Heart left ventricle (tissue), 13 donors: ENCODE measurements at regions not wholly inside any gene's neighbourhood (a gene's known extent, or its start where the extent isn't known, plus 50 kb on each side); places are given as distances from the start of the nearest gene placed in this dataset.

Experiments
- POLR2A ChIP-seq, 2 donors: fragments of 450-650 bp; IDR thresholded peaks; one replicate each; pipeline ENCODE4 v1.6.1; 2017; ENCODE audit warnings: antibody characterized with exemption in 2 of 2, mild to moderate bottlenecking in 2 of 2, moderate library complexity in 2 of 2
- TF ChIP-seq, protein P1 (sequence below), 12 donors: fragments of 200-600 bp; sonication (generic) in 4 of 12; IDR thresholded peaks; one replicate each; pipeline versions ENCODE4 v1.5.0 to v1.8.0; 2018 to 2022; ENCODE audit warnings: antibody characterized with exemption in 12 of 12, mild to moderate bottlenecking in 5 of 12
- donor health status: ischemic (EF 13 %, LVEDD 7.1; RV severe dilation, severe dysfunction).
- donor health status: DM: no; HTN: yes; CAD: no.
- donor health status: DM: no; HTN: no; CAD: no.
- donor health status: ischemic (EF 25% LVEDD 6.9; RV normal size, moderate dysfunction).
- donor health status: ischemic (EF 25% LVEDD 5.7; RV mildly dilated, moderate dysfunction).
- donor health status: ischemic (EF 35%, LVEDD 5.7; RV mildly dilated, moderate dysfunction).
- donor health status: nonischemic (EF 11% LVEDD 7.7; RV severe dilation, severe dysfunction).
- donor health status: DM: yes; HTN: yes; CAD: no.
- donor health status: PGD.
- donor health status: ischemic (EF 29% LVEDD 5.4; RV normal size, mild dysfunction).
- donor health status: nonischemic (EF 23%, LVEDD 6.1; RV moderate dilation, normal function).

- TF ChIP-seq POLR2A (IDR thresholded peaks at IDR 0.05) = no peak
- TF ChIP-seq, protein P1, sequence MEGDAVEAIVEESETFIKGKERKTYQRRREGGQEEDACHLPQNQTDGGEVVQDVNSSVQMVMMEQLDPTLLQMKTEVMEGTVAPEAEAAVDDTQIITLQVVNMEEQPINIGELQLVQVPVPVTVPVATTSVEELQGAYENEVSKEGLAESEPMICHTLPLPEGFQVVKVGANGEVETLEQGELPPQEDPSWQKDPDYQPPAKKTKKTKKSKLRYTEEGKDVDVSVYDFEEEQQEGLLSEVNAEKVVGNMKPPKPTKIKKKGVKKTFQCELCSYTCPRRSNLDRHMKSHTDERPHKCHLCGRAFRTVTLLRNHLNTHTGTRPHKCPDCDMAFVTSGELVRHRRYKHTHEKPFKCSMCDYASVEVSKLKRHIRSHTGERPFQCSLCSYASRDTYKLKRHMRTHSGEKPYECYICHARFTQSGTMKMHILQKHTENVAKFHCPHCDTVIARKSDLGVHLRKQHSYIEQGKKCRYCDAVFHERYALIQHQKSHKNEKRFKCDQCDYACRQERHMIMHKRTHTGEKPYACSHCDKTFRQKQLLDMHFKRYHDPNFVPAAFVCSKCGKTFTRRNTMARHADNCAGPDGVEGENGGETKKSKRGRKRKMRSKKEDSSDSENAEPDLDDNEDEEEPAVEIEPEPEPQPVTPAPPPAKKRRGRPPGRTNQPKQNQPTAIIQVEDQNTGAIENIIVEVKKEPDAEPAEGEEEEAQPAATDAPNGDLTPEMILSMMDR (IDR thresholded peaks at IDR 0.05) = no peak
These were observed 507.5 kb upstream of the NR2F2 start for GRCh38 chr15:95822961-95823360.
